GM12875 (cell line): ENCODE measurements at regions not wholly inside any gene's neighbourhood (a gene's known extent, or its start where the extent isn't known, plus 50 kb on each side); places are given as distances from the start of the nearest gene placed in this dataset.

Experiments used
- H3K4me3 ChIP-seq: one replicate; pipeline ENCODE4 v1.5.1; 2011; ENCODE audit warnings: low read depth, low read length, control low read depth
- CTCF ChIP-seq: IDR thresholded peaks from 2 replicates; pipeline ENCODE4 v1.5.1; 2011; ENCODE audit warnings: low read depth, mild to moderate bottlenecking, control low read depth, inconsistent platforms, low read length, moderate library complexity, borderline replicate concordance; ENCODE audit not compliant: insufficient read depth

- TF ChIP-seq CTCF = no peak
- H3K4me3 ChIP-seq = no peak overlapping the region
These were observed 155.6 kb upstream of the PACRGL start for GRCh38 chr4:20544645-20545044.

- no peak for TF ChIP-seq CTCF
- no peak overlapping the region for H3K4me3 ChIP-seq
These were observed 148.3 kb upstream of the PACRGL start for GRCh38 chr4:20552004-20552403.

- H3K4me3 ChIP-seq = no peak overlapping the region
- no peak for TF ChIP-seq CTCF
These were observed 146.1 kb upstream of the PACRGL start for GRCh38 chr4:20554134-20554533.

GRCh38 chr4:20565075-20565721 is 135.1 kb upstream of the PACRGL start:
- no peak overlapping the region for H3K4me3 ChIP-seq
- TF ChIP-seq CTCF = no peak

- TF ChIP-seq CTCF = no peak
- no peak overlapping the region for H3K4me3 ChIP-seq
These were observed 129.1 kb upstream of the PACRGL start for GRCh38 chr4:20570981-20571715.

- TF ChIP-seq CTCF = no peak
- H3K4me3 ChIP-seq = no peak overlapping the region
These were observed 127.3 kb upstream of the PACRGL start for GRCh38 chr4:20572976-20573375.

- TF ChIP-seq CTCF = no peak
These were observed 125.3 kb upstream of the PACRGL start for GRCh38 chr4:20574986-20575385.

More at GRCh38 chr4:20574986-20575385, 125.3 kb upstream of the PACRGL start:
- H3K4me3 ChIP-seq = no peak overlapping the region
